Right renal cortex interstitium (tissue), 3 donors: ENCODE measurements at regions not wholly inside any gene's neighbourhood (a gene's known extent, or its start where the extent isn't known, plus 50 kb on each side); places are given as distances from the start of the nearest gene placed in this dataset.
"Not testable (repeated sequence)": the region's sequence is repeated elsewhere in the genome, so short reads cannot be mapped to it uniquely, and the experiment has no call there.

Source experiments
- DNase-seq, 3 donors: peaks; one replicate each; pipeline ENCODE4 v3.0.0-alpha.2; 2013; ENCODE audit warnings: low read depth in 3 of 3, low spot score in 2 of 3

DNA sequence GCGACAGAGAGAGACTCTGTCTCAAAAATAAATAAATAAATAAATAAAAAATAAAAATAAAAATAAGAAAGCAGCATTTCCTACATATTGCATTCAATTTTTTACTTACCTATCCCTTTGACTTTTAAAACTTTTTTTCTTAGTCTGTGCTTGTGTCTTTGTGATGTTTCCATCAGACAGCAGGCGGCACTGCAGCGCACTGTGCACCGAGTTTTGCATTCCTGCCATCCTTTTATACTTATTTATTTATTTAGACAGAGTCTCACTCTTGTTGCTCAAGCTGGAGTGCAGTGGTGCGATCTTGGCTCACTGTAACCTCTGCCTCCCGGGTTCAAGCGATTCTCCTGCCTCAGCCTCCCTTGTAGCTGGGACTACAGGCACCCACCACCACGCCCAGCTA lies 203.9 kb downstream of the SPATA31A1 start:
- not testable (repeated sequence) for DNase-seq

DNA sequence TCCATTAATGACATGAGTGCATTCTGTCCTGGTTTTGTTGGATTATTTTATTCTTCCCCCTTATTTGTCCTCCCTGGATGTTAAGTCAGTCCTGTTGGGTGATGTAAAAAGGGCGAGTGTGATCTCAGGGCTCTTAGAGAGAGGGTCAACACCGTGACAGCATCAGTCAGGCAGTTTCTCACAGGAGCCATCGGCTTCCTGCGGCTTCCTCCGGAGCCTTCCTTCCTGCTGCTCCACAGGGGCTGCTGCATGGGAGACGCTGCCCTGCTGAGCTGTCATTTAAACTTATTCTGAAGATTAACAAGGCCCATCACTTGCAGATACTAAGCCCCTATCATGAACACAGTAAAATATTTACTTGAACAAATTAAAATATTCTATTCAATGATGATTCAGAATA lies 211.3 kb downstream of the SPATA31A1 start:
- not testable (repeated sequence) for DNase-seq

DNA sequence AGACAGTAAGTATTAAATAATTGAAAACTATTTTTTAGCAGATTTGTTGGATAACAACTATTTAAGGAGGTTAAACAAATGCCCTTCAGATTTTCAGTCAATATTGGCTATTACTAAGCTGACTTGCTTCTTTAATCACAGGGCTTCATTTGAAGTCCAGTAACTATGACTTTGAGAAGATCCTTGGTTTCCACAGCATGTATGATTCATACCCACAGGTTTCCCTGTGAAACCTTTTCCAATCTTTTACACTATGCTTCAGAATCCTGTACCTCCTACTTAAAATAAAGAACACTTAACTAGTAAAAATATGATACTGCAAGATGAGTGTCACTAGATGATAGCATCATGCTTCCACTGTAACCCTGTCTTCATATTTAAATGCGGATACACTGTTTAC lies 211.9 kb downstream of the SPATA31A1 start:
- not testable (repeated sequence) for DNase-seq

GRCh38 chr9:39568900-39569299 lies 213.4 kb downstream of the SPATA31A1 start:
- DNase-seq, result not testable (repeated sequence)

- not testable (repeated sequence) for DNase-seq
Measured at GRCh38 chr9:39573024-39574022, 217.9 kb downstream of the SPATA31A1 start.

GRCh38 chr9:39579000-39579399 lies 223.5 kb downstream of the SPATA31A1 start:
- DNase-seq, result not testable (repeated sequence)

- DNase-seq, result not testable (repeated sequence)
Measured at GRCh38 chr9:39581296-39581695, 225.8 kb downstream of the SPATA31A1 start.

- not testable (repeated sequence) for DNase-seq
Measured at GRCh38 chr9:39582677-39583412, 227.4 kb downstream of the SPATA31A1 start.

- DNase-seq, result not testable (repeated sequence)
Measured at GRCh38 chr9:39583413-39583747, 227.9 kb downstream of the SPATA31A1 start.

DNA sequence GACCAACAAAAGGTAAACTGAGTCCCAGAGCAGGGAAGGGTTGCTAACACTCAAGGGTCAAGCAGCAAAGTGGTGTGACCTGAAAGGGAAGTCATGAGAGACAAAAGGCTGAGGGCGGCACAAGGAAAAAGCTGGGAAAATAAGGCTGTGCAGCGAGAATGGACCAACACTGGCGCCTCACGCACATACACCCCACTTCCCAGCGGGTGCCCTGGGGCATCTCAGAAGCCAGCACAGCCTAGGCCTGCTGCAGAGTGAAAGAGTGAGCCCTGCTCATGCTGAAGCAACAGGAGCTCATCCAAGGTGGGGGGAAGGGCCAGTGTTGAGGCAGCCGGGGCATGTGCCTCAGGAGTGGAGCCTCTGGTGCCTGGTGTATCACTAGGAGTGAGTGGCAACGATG lies 229.8 kb downstream of the SPATA31A1 start:
- not testable (repeated sequence) for DNase-seq

DNA sequence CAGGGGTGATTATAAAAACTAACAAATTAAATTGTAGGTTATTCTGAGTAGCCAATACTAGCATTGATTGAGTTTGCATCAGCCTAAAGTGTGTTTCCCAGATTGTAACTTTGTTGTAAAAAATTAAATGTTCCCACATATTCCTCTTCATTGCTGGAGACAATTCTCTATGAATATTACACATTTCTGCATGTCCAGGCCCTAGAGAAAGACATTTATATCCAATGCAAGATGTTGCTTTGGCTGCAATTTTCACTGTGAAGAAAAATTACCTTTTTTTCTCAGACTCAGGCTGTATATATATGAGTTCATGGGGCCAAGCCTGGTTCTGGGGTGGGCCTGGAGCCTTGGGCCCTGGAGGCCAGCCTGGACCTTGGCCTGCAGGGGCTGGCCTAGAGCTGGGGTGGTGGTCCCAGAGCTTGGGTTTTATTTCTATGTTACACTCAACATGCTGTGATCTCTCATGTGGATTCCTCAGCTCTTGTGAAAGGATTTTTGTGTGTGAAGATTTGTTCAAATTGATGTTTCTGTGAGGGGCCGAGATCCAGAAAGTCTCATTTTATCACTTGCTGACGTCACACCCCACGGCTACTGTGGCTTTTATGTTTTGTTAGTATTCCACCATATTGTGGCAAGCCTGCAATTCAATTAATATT lies 232.5 kb downstream of the SPATA31A1 start:
- no peak for DNase-seq

DNA sequence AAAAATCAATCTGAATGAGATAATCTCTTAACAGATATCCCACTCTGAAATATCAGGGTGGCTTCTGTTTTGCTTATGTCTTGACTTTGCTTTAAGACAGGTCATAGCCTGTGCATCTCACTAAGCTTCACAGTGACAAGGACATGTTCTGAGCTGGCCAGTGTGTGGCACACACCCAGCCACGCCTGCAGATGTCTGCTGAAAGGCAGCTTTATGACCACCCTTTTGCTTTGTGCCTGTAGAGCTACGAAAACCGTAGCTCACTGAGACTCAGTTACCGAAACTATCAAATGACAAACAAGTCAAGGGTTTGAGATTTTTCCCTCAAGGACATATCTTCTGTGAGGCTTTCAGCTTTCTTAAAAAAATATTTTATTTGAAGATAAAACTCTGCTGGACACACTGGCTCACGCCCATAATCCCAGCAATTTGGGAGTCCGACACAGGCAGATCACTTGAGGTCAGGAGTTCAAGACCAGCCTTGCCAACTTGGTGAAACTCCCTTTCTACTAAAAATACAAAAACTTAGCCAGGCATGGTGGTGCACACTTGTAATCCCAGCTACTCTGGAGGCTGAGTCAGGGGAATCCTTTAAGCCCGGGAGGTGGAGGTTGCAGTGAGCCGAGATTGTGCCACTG lies 233.2 kb downstream of the SPATA31A1 start:
- DNase-seq, result no peak

DNA sequence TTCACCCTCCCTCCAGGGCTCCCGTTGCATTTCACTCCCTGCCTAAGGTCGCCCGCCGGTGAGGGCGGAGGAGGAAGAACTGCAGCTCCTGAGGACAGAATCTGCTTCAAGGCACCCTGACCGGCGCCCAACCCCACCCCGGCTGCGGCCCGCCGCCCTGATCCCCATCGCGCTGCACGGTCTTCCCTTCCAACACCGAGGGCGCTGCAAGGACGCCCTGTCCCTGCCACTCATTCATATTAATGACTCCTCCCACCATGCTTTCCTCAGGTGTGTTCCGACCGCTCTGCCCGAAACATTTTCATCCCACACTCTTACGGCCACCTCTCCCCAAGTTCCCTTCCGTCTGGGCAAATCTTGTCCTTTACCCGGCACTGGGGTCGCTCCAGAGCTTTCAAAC lies 248.6 kb downstream of the SPATA31A1 start:
- DNase-seq, result not testable (repeated sequence)

- not testable (repeated sequence) for DNase-seq
Measured at GRCh38 chr9:39611449-39612231, 256.2 kb downstream of the SPATA31A1 start.

- DNase-seq, result not testable (repeated sequence)
Measured at GRCh38 chr9:39616480-39616879, 261.0 kb downstream of the SPATA31A1 start.

DNA sequence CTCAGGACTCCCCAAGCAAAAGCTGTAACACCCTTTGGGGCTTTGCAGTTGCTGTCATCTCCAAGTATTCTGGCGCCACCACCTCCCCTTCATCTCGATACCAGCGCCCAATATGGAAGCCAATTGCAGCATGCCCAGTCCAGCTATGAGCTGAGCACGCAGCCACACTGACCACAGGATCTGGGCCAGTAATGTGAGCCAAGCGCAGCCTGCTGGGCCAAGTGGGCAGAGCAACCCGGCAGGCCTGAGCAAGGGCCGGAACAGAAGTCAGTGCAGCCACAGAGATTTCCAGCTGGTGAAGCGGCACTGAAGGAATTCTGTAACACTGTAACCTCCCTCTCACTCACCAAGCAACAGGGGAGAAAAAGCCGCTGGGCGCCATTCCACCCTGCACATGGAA lies 268.6 kb downstream of the SPATA31A1 start:
- not testable (repeated sequence) for DNase-seq

GRCh38 chr9:39632071-39632470 lies 276.6 kb downstream of the SPATA31A1 start:
- not testable (repeated sequence) for DNase-seq

DNA sequence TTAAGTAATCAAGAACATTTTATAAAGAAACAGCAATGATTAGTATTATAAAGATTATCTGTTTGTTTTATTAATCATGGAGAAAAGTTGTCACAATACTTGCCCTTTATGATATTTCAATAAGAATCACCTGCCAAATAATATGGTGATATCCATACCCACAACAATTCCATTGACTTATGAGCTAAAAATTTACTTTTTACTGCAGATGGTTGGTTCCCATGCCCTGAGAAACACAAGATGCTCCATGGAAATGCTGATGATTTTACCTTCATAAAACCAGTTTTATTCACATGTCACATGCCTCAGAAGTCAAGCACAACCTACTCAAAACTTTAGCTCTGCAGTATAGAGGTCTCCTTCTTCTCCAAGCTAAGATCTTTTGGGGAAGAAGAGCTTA lies 293.6 kb downstream of the SPATA31A1 start:
- not testable (repeated sequence) for DNase-seq

DNA sequence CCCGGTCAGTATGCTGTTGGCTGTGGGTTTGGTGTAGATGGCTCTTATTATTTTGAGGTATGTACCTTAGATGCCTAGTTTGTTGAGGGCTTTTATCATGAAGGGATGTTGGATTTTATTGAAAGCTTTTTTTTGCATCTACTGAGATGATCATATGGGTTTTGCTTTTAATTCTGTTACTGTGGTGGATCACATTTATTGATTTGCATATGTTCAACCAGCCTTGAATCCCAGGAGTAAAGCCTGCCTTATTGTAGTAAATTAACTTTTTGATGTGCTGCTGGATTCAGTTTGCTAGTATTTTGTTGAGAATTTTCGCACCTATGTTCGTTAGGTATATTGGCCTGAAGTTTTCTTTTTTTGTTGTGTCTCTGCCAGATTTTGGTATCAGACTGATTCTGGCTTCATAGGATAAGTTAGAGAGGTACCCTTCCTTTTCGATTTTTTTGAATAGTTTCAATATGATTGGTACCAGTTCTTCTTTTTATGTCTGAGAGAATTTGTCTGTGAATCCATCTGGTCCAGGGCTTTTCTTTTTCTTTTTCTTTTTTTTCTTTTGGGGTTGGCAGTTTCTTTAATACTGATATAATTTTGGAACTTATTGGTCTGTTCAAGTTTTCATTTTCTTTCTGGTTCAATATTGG lies 301.6 kb downstream of the SPATA31A1 start:
- not testable (repeated sequence) for DNase-seq
